Transverse colon (tissue), 3 donors: ENCODE measurements at regions not wholly inside any gene's neighbourhood (a gene's known extent, or its start where the extent isn't known, plus 50 kb on each side); places are given as distances from the start of the nearest gene placed in this dataset.

Experiments used
- POLR2A ChIP-seq: fragments of 450-650 bp; IDR thresholded peaks from one replicate; pipeline ENCODE4 v1.6.1; 2016; ENCODE audit warnings: antibody characterized with exemption, mild to moderate bottlenecking, moderate library complexity
- TF ChIP-seq, protein P1 (sequence below), 5 experiments: fragments of 200-600 bp in 3 of 5; fragments of 450-650 bp in 2 of 5; sonication (generic) in 3 of 5; IDR thresholded peaks; 1 replicate in 2 of 5; 2 replicates in 3 of 5; pipeline ENCODE4 v1.5.1; 2016 to 2017; ENCODE audit warnings: antibody characterized with exemption in 5 of 5, inconsistent platforms in 3 of 5, mild to moderate bottlenecking in 2 of 5, moderate library complexity in 1 of 5

DNA sequence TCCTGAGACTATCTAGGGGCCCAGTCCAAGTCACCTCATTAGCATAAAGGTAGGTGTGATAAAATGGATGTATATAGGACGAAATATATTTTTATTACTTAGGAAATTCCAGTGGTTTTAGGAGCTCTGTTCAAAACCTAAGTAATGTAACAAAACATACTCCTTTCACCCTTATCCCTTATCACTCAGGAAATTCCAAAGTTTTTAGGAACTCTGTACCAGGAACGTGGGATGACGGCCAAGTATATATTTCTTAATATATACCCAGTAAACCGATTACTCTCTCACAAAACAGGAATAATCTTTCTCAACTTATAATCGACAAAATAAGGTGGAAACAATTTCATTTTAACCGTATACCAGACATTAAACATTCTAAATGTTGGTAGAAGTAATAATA, 195.7 kb downstream of the ZPLD1 start:
- TF ChIP-seq, protein P1, sequence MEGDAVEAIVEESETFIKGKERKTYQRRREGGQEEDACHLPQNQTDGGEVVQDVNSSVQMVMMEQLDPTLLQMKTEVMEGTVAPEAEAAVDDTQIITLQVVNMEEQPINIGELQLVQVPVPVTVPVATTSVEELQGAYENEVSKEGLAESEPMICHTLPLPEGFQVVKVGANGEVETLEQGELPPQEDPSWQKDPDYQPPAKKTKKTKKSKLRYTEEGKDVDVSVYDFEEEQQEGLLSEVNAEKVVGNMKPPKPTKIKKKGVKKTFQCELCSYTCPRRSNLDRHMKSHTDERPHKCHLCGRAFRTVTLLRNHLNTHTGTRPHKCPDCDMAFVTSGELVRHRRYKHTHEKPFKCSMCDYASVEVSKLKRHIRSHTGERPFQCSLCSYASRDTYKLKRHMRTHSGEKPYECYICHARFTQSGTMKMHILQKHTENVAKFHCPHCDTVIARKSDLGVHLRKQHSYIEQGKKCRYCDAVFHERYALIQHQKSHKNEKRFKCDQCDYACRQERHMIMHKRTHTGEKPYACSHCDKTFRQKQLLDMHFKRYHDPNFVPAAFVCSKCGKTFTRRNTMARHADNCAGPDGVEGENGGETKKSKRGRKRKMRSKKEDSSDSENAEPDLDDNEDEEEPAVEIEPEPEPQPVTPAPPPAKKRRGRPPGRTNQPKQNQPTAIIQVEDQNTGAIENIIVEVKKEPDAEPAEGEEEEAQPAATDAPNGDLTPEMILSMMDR (IDR thresholded peaks at IDR 0.05) = no peak
- TF ChIP-seq POLR2A = no peak
